Tibial nerve (tissue), 4 donors: ENCODE measurements at regions not wholly inside any gene's neighbourhood (a gene's known extent, or its start where the extent isn't known, plus 50 kb on each side); places are given as distances from the start of the nearest gene placed in this dataset.

Experiments
- DNase-seq, 2 donors: peaks; one replicate each; pipeline ENCODE4 v3.0.0-alpha.2; 2019; ENCODE audit warnings: low spot score in 2 of 2
- H3K27ac ChIP-seq, 4 donors: fragments of 200-600 bp; sonication (generic) in 3 of 4; one replicate each; pipeline ENCODE4 v1.5.1; 2017 to 2019; ENCODE audit warnings: mild to moderate bottlenecking in 1 of 4
- H3K27me3 ChIP-seq, 2 donors: fragments of 200-600 bp; sonication (generic) in 1 of 2; one replicate each; pipeline versions ENCODE4 v1.5.1 to v1.6.0; 2017 to 2019
- H3K36me3 ChIP-seq, 3 donors: fragments of 200-600 bp; sonication (generic); one replicate each; pipeline ENCODE4 v1.5.1; 2018 to 2019
- H3K4me1 ChIP-seq, 4 donors: fragments of 200-600 bp; sonication (generic) in 3 of 4; one replicate each; pipeline ENCODE4 v1.5.1; 2017 to 2019
- H3K4me3 ChIP-seq, 4 donors: fragments of 200-600 bp; sonication (generic) in 3 of 4; one replicate each; pipeline ENCODE4 v1.5.1; 2017 to 2019; ENCODE audit warnings: mild to moderate bottlenecking in 1 of 4, moderate library complexity in 1 of 4
- H3K9me3 ChIP-seq, 4 donors: fragments of 200-600 bp; sonication (generic) in 3 of 4; one replicate each; pipeline ENCODE4 v1.5.1; 2017 to 2019
- CTCF ChIP-seq, 5 experiments: fragments of 200-600 bp in 3 of 5; fragments of 450-650 bp in 2 of 5; sonication (generic) in 3 of 5; IDR thresholded peaks; one replicate each; pipeline ENCODE4 v1.5.1; 2016 to 2019; ENCODE audit warnings: antibody characterized with exemption in 5 of 5, mild to moderate bottlenecking in 3 of 5, moderate library complexity in 2 of 5
- EP300 ChIP-seq, 2 donors: sonication (generic); formaldehyde crosslinking; IDR thresholded peaks; one replicate each; pipeline ENCODE4 v1.6.1; 2017; ENCODE audit warnings: antibody characterized with exemption in 2 of 2, mild to moderate bottlenecking in 1 of 2
- POLR2A ChIP-seq, 2 donors: fragments of 450-650 bp; IDR thresholded peaks; one replicate each; pipeline ENCODE4 v1.6.1; 2017; ENCODE audit warnings: antibody characterized with exemption in 2 of 2, mild to moderate bottlenecking in 2 of 2, moderate library complexity in 2 of 2
- WGBS, 2 donors: methylation state at CpG; one replicate each; pipeline ENCODE4 v1.1.5; 2018; 5-methylcytosine and 5-hydroxymethylcytosine counted together

- Histone ChIP-seq H3K36me3 (no peaks in the 10 kb centered on the region), H3K9me3 (no peaks in the 10 kb centered on the region), H3K27me3 (no peaks in the 10 kb centered on the region), H3K27ac (no peak overlapping the region), H3K4me1 (no peaks in the 10 kb centered on the region), H3K4me3 (no peak overlapping the region)
- WGBS, 2 donors = 52 to 62% methylated on average over 3 of the region's 3 CpGs
- no peak for DNase-seq
- TF ChIP-seq POLR2A (IDR thresholded peaks at IDR 0.05) (no peak), EP300 (IDR thresholded peaks at IDR 0.05) (no peak), CTCF (IDR thresholded peaks at IDR 0.05) (no peak)
Measured at GRCh38 chrX:5568934-5569333, 659.7 kb downstream of the NLGN4X start.

- no peaks in the 10 kb centered on the region for H3K36me3 ChIP-seq
- WGBS, 2 donors = 81 to 88% methylated on average over 2 of the region's 2 CpGs
- no peak for TF ChIP-seq CTCF (IDR thresholded peaks at IDR 0.05)
- no peak for TF ChIP-seq POLR2A (IDR thresholded peaks at IDR 0.05)
- no peak for TF ChIP-seq EP300 (IDR thresholded peaks at IDR 0.05)
- H3K27ac ChIP-seq = no peak overlapping the region
- no peak for DNase-seq
- no peaks in the 10 kb centered on the region for H3K27me3 ChIP-seq
- no peak overlapping the region for H3K4me3 ChIP-seq
- no peaks in the 10 kb centered on the region for H3K4me1 ChIP-seq
- H3K9me3 ChIP-seq = no peaks in the 10 kb centered on the region
Measured at GRCh38 chrX:5559386-5559785, 669.3 kb downstream of the NLGN4X start.

- Histone ChIP-seq H3K27me3 (no peaks in the 10 kb centered on the region), H3K4me3 (no peak overlapping the region), H3K36me3 (no peaks in the 10 kb centered on the region), H3K4me1 (no peaks in the 10 kb centered on the region), H3K9me3 (no peaks in the 10 kb centered on the region), H3K27ac (no peak overlapping the region)
- DNase-seq = no peak
- TF ChIP-seq CTCF (IDR thresholded peaks at IDR 0.05) (no peak), EP300 (IDR thresholded peaks at IDR 0.05) (no peak), POLR2A (IDR thresholded peaks at IDR 0.05) (no peak)
- 16 to 21% methylated on average over 2 of the region's 2 CpGs for WGBS, 2 donors
Measured at GRCh38 chrX:5549512-5549911, 679.2 kb downstream of the NLGN4X start.

GRCh38 chrX:5537098-5537497 lies 691.6 kb downstream of the NLGN4X start:
- H3K4me1 ChIP-seq = no peaks in the 10 kb centered on the region
- H3K27ac ChIP-seq = no peak overlapping the region
- H3K4me3 ChIP-seq = no peak overlapping the region
- no peaks in the 10 kb centered on the region for H3K36me3 ChIP-seq
- no peaks in the 10 kb centered on the region for H3K9me3 ChIP-seq
- no peak for TF ChIP-seq CTCF (IDR thresholded peaks at IDR 0.05)
- TF ChIP-seq EP300 (IDR thresholded peaks at IDR 0.05) = no peak
- no peak for TF ChIP-seq POLR2A (IDR thresholded peaks at IDR 0.05)
- no peaks in the 10 kb centered on the region for H3K27me3 ChIP-seq
- WGBS, 2 donors = 81 to 94% methylated on average over 6 of the region's 6 CpGs
- DNase-seq = no peak

GRCh38 chrX:5536261-5536660 lies 692.4 kb downstream of the NLGN4X start:
- WGBS, 2 donors = 52 to 56% methylated on average over 3 of the region's 3 CpGs
- H3K27ac ChIP-seq = no peak overlapping the region

More at GRCh38 chrX:5536261-5536660, 692.4 kb downstream of the NLGN4X start:
- no peak overlapping the region for H3K4me3 ChIP-seq
- no peak for DNase-seq
- no peak for TF ChIP-seq CTCF (IDR thresholded peaks at IDR 0.05)
- no peak for TF ChIP-seq EP300 (IDR thresholded peaks at IDR 0.05)
- no peak for TF ChIP-seq POLR2A (IDR thresholded peaks at IDR 0.05)
- H3K36me3 ChIP-seq = no peaks in the 10 kb centered on the region
- no peaks in the 10 kb centered on the region for H3K9me3 ChIP-seq
- no peaks in the 10 kb centered on the region for H3K27me3 ChIP-seq
- no peaks in the 10 kb centered on the region for H3K4me1 ChIP-seq
